GM12872 (cell line): ENCODE measurements at regions not wholly inside any gene's neighbourhood (a gene's known extent, or its start where the extent isn't known, plus 50 kb on each side); places are given as distances from the start of the nearest gene placed in this dataset.

ENCODE experiments used
- CTCF ChIP-seq: IDR thresholded peaks from 3 replicates; pipeline ENCODE4 v1.5.1; 2011; ENCODE audit warnings: low read depth, mild to moderate bottlenecking, low read length, moderate library complexity; ENCODE audit not compliant: insufficient read depth

GRCh38 chr1:14136152-14136763, 436.3 kb downstream of the PRDM2 start:
- no peak for TF ChIP-seq CTCF

- no peak for TF ChIP-seq CTCF
Measured at GRCh38 chr1:14136881-14137280, 436.9 kb downstream of the PRDM2 start.

- no peak for TF ChIP-seq CTCF
Measured at GRCh38 chr1:14137411-14138134, 437.6 kb downstream of the PRDM2 start.

GRCh38 chr1:14138135-14138506, 438.1 kb downstream of the PRDM2 start:
- TF ChIP-seq CTCF, result no peak

- TF ChIP-seq CTCF, result no peak
Measured at GRCh38 chr1:14138687-14139086, 438.7 kb downstream of the PRDM2 start.

- no peak for TF ChIP-seq CTCF
Measured at GRCh38 chr1:14140831-14141401, 440.9 kb downstream of the PRDM2 start.

- TF ChIP-seq CTCF, result no peak
Measured at GRCh38 chr1:14141656-14142055, 441.7 kb downstream of the PRDM2 start.
